HPDE6-E6E7 (cell line): ENCODE measurements at regions not wholly inside any gene's neighbourhood (a gene's known extent, or its start where the extent isn't known, plus 50 kb on each side); places are given as distances from the start of the nearest gene placed in this dataset.

ENCODE experiments used
- DNase-seq: peaks from one replicate; pipeline ENCODE4 v3.0.0; 2011; ENCODE audit warnings: missing footprints; ENCODE audit errors: extremely low spot score

DNA sequence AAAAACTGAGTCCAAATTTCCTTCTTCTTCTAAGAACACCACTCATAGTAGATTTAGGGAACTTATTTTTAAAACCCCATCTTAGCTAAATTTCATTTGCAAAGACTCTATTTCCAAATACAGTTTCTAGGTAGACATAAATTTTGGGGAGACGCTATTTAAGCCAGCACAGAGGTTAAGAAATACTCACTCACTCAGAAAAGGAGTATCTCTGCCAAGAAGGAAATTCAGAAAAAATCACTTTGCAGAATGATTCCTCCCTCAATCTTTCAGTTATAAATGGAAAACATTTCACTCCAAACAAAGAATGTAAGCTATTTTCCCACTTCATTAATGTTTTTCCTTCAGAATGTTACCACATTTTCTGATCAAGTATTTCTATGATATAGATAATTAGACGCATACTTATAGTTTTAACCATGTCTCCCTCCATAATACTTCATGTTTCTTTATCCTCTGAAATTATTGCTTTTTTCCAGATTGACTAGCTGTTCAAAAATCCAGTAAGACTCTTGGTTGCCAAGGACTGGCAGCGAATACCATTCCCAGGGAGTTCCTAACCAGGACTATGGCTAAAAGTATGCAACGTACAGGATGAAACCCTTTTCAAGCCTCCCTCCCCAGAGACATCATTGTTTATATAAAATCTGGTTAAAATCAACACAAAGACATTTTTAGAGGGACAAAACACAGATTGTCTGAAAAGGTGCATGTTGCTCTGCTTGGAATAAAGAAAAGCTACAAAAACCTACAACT lies 52.5 kb upstream of the RXFP2 start:
- no peak for DNase-seq
